NCI-H1092 (cell line): ENCODE measurements at regions not wholly inside any gene's neighbourhood (a gene's known extent, or its start where the extent isn't known, plus 50 kb on each side); places are given as distances from the start of the nearest gene placed in this dataset.

Experiments used
- DNase-seq: peaks from one replicate; lab custom pipeline; 2025; lab: John Stamatoyannopoulos, UW

DNA sequence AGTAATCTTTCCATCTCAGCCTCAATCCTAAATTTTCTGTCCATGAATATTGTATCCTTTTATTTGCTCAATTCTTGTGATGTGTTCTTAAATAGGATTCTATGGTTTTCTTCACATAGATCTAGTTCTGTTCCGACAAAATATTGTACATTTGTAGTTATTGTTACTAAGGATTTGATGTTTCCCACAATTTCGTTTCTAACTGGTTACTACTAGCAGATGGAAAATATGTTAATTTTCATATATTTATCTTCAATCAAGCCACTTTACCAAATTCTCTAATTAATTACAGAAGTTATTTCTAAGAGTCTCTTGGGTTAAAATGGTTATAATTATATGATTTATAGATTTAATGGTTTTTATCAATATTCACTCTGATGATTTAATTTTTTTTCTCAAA is 60.3 kb downstream of the SEC61B start:
- DNase-seq, result no peak

DNA sequence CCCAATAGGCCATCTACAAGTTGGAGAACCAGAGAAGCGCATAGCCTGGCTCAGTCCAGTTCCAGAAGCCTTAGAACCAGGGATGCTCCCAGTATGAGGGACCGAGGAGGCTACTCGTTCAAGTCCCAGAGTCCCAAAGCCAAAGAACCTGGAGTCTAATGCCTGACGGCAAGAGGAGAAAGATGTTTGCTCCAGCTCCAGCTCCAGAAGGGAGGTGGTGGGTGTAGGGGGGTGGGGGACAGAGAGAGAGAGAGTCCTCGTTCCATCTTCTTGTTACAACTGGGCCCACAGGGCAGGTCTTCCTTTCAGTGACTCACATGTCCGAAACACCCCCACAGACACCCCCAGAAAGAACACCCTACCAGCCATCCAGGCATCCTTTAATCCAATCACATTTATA is 63.9 kb downstream of the SEC61B start:
- DNase-seq, result no peak

- DNase-seq, result no peak
Measured at GRCh38 chr9:99286536-99286935, 64.5 kb downstream of the SEC61B start.

- DNase-seq, result no peak
Measured at GRCh38 chr9:99287641-99288040, 65.6 kb downstream of the SEC61B start.

DNA sequence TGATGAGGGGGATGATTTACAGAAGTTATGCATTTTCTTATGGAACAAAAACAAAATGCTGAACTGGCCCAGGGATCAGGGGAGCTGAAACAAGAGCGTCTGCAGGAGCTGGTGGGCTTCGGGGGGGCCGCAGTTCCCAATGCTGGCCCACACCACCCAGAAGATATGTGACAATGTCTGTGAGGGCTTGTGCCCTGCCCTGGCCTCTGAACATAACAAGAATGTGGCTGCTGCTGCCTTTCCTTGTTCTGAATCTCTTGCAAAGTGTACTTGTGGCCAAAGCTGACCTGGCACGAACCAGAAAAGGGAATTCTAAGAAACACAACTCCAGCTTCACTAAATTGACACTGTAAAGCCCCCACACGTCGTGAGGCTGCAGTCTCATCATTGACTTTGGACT is 66.7 kb downstream of the SEC61B start:
- no peak for DNase-seq

- no peak for DNase-seq
Measured at GRCh38 chr9:99294850-99295461, 72.9 kb downstream of the SEC61B start.

- DNase-seq, result no peak
Measured at GRCh38 chr9:99296291-99296951, 74.3 kb downstream of the SEC61B start.

DNA sequence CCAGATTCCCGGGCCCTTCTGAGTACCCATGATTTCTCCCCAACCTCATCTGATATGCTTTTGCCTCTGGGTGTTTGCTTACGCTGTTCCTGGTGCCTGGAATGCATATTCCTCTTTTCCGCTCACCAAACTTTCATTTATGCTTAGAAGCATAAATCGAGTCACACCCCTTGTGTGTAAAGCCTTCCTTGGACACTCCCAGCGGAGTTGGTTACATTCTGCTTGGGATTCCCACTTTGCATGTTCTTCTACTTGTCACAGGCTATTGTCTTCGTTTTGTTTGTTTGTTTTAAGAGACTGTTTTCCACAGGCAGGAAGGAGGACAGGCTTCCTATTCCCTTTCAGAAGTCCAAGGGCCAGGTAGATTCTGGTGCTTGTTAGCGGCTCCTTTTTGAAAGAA is 76.5 kb downstream of the SEC61B start:
- no peak for DNase-seq

GRCh38 chr9:99299211-99300102 is 77.4 kb downstream of the SEC61B start:
- DNase-seq, result no peak

GRCh38 chr9:99300103-99300439 is 78.0 kb downstream of the SEC61B start:
- no peak for DNase-seq

- DNase-seq, result no peak
Measured at GRCh38 chr9:99300603-99301002, 78.5 kb downstream of the SEC61B start.

- no peak for DNase-seq
Measured at GRCh38 chr9:99303177-99303576, 81.1 kb downstream of the SEC61B start.

DNA sequence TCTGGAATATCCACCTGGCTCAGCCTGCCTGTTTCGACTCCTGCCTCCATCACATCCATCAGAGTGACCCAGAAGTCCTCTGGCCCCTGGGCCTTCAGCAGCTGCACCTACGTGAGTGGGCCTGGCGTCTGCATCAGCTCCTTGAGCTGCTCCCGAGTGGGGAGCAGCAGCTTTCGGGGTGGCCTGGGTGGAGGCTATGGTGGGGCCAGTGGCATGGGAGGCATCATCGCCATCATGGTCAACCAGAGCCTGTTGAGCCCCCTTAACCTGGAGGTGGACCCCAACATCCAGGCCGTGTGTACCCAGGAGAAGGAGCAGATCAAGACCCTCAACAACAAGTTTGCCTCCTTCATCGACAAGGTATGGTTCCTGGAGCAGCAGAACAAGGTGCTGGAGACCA is 83.0 kb downstream of the SEC61B start:
- DNase-seq, result no peak

DNA sequence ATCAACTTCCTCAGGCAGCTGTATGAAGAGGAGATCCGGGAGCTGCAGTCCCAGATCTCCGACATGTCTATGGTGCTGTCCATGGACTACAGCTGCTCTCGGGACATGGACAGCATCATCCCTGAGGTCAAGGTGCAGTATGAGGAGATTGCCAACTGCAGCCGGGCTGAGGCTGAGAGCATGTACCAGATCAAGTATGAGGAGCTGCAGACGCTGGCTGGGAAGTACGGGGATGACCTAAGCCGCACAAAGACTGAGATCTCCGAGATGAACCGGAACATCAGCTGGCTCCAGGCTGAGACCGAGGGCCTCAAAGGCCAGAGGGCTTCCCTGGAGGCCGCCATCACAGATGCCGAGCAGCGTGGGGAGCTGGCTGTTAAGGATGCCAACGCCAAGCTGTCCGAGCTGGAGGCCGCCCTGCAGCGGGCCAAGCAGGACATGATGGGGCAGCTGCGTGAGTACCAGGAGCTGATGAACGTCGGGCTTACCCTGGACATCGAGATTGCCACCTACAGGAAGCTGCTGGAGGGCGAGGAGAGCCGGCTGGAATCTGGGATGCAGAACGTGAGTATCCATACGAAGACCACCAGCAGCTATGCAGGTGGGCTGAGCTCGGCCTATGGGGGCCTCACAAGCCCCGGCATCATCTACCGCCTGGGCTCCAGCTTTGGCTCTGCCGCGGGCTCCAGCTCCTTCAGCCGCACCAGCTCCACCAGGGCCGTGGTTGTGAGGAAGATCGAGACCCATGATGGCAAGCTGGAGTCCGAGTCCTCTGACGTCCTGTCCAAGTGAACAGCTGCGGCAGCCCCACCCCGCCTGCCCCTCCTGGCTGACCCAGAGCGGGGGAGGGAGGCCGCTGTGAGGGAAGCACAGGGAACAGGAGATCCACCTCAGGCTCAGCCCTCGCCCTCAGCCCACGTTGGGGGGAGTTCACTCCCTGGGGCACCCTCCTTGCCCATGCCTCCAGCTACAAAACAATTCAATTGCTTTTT is 84.0 kb downstream of the SEC61B start:
- no peak for DNase-seq

- DNase-seq, result no peak
Measured at GRCh38 chr9:99307851-99308250, 85.8 kb downstream of the SEC61B start.

GRCh38 chr9:99309141-99309939 is 87.3 kb downstream of the SEC61B start:
- DNase-seq, result no peak

DNA sequence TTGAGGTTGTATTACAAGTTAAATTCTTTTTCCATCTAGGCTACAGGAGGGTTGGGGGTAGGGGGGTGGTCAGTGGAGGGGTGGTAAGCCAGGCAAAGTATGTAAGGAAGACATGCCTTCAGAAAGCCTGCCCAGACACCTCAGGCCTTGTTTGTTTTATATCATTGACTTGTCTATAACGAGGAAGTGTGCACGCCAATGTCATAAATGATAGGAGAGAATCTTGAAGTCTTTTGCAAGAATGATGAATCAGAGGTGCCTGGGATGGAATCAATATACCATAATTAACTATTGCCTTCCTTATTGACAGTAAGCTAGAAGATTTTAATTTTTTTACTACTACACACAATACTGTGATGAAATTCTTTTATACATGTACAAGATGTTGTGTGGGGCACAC is 90.7 kb downstream of the SEC61B start:
- DNase-seq, result no peak

GRCh38 chr9:99319048-99319447 is 97.0 kb downstream of the SEC61B start:
- DNase-seq, result no peak

GRCh38 chr9:99322299-99322698 is 100.2 kb downstream of the SEC61B start:
- no peak for DNase-seq

DNA sequence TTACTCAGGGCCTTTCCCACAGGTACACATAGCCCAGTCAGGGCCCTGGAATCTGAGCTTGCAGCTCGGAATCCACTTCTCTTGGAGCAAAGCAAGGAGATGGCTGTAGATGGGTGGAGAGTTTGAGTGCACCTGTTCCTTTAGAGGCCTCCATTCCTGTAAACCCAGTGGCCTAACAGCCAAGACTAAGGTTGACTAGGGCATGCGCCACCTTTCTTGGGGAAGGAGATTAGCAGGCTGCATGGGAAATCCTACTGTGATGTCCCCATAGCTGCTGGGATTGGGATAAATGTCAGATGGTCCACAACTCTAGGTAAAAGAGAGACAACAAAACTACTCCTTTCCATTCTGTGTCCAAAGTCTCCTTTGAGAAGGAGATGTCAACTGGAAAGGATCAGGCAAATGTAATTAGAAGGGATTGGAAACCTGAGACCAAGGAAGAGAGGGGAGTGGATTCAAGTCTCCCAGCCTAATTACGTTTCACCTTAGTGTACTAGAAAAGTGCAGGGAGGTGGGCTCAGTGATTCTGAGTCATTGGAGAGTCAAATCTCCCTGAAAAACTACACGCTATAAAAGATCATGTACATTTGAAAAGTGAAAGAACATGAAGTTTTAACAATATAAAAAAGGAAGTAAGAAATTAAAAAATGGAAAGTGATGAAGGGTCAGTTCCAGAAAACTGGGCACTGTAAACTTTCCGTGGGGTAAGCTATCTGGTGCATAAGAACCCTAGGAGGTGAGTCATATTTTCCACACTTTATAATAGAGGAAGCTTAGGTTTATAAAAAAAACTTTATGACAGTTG is 104.2 kb downstream of the SEC61B start:
- DNase-seq, result no peak

- DNase-seq, result no peak
Measured at GRCh38 chr9:99326917-99327189, 104.8 kb downstream of the SEC61B start.
